ENCODE measurements at regions not wholly inside any gene's neighbourhood (a gene's known extent, or its start where the extent isn't known, plus 50 kb on each side); places are given as distances from the start of the nearest gene placed in this dataset.

DNA sequence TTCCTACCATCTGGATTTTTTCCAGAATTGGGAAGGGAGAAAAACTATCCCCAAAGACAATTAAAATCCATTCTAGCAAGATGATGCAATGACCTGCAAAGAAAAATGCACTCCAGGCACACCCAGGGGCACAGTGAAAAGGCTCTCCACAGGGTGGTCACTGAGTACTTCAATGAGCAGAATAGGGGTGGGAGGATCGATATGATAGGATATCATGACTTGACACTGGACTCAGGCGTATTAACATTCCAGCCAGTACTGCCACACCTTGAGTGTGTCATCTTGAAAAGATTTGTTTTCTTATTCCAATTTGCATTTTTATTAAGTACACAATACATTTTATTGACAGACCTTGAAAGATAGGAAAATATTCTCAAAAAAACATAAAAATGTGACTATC lies 132.2 kb downstream of the ZNF37A start:
- TF ChIP-seq CTCF (conservative IDR thresholded peaks at IDR 0.05; ENCODE audit: low read length) (no peak), EZH2phosphoT487 (IDR thresholded peaks at IDR 0.05; ENCODE audit: borderline replicate concordance) (no peak)

Data from Loucy (cell line).